DND-41 (cell line): ENCODE measurements at regions not wholly inside any gene's neighbourhood (a gene's known extent, or its start where the extent isn't known, plus 50 kb on each side); places are given as distances from the start of the nearest gene placed in this dataset.

Experiments used
- ATAC-seq: fragments of 200-7000 bp; cut with Tn5 transposase; 3 replicates; pipeline ENCODE4 v1.9.1; 2021; ENCODE audit warnings: low read depth; ENCODE audit not compliant: insufficient read depth
- DNase-seq: peaks from one replicate; pipeline ENCODE4 v3.0.0-alpha.2; 2020
- H2AFZ ChIP-seq: 2 replicates; pipeline ENCODE4 v1.6.0; 2012; ENCODE audit warnings: low read depth, low read length
- H3K27ac ChIP-seq: 2 replicates; pipeline ENCODE4 v1.5.1; 2012; ENCODE audit warnings: low read length, inconsistent platforms
- H3K27me3 ChIP-seq: fragments of 200-600 bp; sonication (generic); 2 replicates; pipeline ENCODE4 v1.6.0; 2012; ENCODE audit warnings: low read length, mild to moderate bottlenecking, inconsistent platforms; ENCODE audit not compliant: insufficient read depth, poor library complexity
- H3K36me3 ChIP-seq: 2 replicates; pipeline ENCODE4 v1.5.1; 2012; ENCODE audit warnings: low read length, inconsistent platforms; ENCODE audit not compliant: insufficient read depth
- H3K4me1 ChIP-seq: 2 replicates; pipeline ENCODE4 v1.5.1; 2012; ENCODE audit warnings: mild to moderate bottlenecking, low read length; ENCODE audit not compliant: insufficient read depth
- H3K4me2 ChIP-seq: 2 replicates; pipeline ENCODE4 v1.6.0; 2012; ENCODE audit warnings: mild to moderate bottlenecking, moderate library complexity, low read length, inconsistent platforms; ENCODE audit not compliant: insufficient read depth
- H3K4me3 ChIP-seq, 2 experiments: fragments of 200-600 bp in 1 of 2; shearing (Covaris generic) in 1 of 2; 2 replicates each; pipeline ENCODE4 v1.5.1; 2012 to 2016; ENCODE audit warnings: inconsistent platforms in 2 of 2, low read length in 2 of 2, mild to moderate bottlenecking in 2 of 2, low read depth in 1 of 2, moderate library complexity in 1 of 2
- H3K79me2 ChIP-seq: 2 replicates; pipeline ENCODE4 v1.6.0; 2012; ENCODE audit warnings: low read length, inconsistent platforms; ENCODE audit not compliant: insufficient read depth
- H3K9ac ChIP-seq: 2 replicates; pipeline ENCODE4 v1.6.0; 2012; ENCODE audit warnings: low read depth, mild to moderate bottlenecking, inconsistent platforms, low read length, moderate library complexity
- H3K9me3 ChIP-seq: 2 replicates; pipeline ENCODE4 v1.5.1; 2012; ENCODE audit warnings: low read length, moderate library complexity, mild to moderate bottlenecking, inconsistent platforms; ENCODE audit not compliant: insufficient read depth, severe bottlenecking
- H4K20me1 ChIP-seq: 2 replicates; pipeline ENCODE4 v1.6.0; 2012; ENCODE audit warnings: low read length; ENCODE audit not compliant: insufficient read depth
- EZH2 ChIP-seq: IDR thresholded peaks from 3 replicates; pipeline ENCODE4 v1.6.1; 2012; ENCODE audit warnings: borderline replicate concordance, low read depth, mild to moderate bottlenecking, moderate library complexity, low read length, inconsistent platforms; ENCODE audit not compliant: severe bottlenecking
- TF ChIP-seq, protein P1 (sequence below): IDR thresholded peaks from 2 replicates; pipeline ENCODE4 v1.5.1; 2012; ENCODE audit warnings: borderline replicate concordance, low read length, moderate library complexity, mild to moderate bottlenecking; ENCODE audit not compliant: poor library complexity, severe bottlenecking; ENCODE audit errors: extremely low read depth

DNA sequence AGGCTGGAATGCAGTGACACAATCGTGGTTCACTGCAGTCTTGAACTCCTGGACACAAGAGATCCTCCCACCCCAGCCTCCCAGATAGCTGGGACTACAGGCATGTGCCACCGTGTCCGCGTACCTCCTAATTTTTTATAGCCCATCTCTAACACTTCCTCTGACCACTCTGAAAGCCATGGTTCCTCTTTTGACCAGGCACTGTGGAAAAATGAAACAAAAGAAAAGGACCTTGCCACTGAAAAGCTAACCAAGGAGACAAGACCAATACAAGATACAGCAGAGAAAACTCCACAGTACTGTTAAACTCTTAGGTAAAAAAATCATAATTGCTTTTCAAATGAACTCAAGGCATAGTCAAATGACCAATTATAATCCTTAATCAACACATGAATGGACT, 233.3 kb downstream of the NEDD1 start:
- peaks cover 14% of the 10 kb centered on the region for H3K27me3 ChIP-seq
- TF ChIP-seq, protein P1, sequence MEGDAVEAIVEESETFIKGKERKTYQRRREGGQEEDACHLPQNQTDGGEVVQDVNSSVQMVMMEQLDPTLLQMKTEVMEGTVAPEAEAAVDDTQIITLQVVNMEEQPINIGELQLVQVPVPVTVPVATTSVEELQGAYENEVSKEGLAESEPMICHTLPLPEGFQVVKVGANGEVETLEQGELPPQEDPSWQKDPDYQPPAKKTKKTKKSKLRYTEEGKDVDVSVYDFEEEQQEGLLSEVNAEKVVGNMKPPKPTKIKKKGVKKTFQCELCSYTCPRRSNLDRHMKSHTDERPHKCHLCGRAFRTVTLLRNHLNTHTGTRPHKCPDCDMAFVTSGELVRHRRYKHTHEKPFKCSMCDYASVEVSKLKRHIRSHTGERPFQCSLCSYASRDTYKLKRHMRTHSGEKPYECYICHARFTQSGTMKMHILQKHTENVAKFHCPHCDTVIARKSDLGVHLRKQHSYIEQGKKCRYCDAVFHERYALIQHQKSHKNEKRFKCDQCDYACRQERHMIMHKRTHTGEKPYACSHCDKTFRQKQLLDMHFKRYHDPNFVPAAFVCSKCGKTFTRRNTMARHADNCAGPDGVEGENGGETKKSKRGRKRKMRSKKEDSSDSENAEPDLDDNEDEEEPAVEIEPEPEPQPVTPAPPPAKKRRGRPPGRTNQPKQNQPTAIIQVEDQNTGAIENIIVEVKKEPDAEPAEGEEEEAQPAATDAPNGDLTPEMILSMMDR: no peak
- no peak for TF ChIP-seq EZH2

GRCh38 chr12:97142737-97143410, 235.8 kb downstream of the NEDD1 start:
- Histone ChIP-seq H4K20me1 (no peaks in the 10 kb centered on the region), H3K9me3 (no peaks in the 10 kb centered on the region), H2AFZ (no peak overlapping the region), H3K9ac (no peak overlapping the region), H3K4me3 (no peak overlapping the region), H3K36me3 (no peaks in the 10 kb centered on the region), H3K27ac (no peak overlapping the region), H3K4me2 (no peak overlapping the region), H3K79me2 (no peaks in the 10 kb centered on the region), H3K4me1 (no peaks in the 10 kb centered on the region), H3K27me3 (peaks cover 18% of the 10 kb centered on the region)
- ATAC-seq (no peak), DNase-seq (no peak)
- no peak for TF ChIP-seq EZH2
- TF ChIP-seq, protein P1: no peak

More for the DNA sequence above, 233.3 kb downstream of the NEDD1 start:
- DNase-seq: no peak
- no peak overlapping the region for H3K27ac ChIP-seq
- H3K9ac ChIP-seq: no peak overlapping the region
- no peaks in the 10 kb centered on the region for H3K79me2 ChIP-seq
- no peaks in the 10 kb centered on the region for H4K20me1 ChIP-seq
- no peak overlapping the region for H2AFZ ChIP-seq
- no peaks in the 10 kb centered on the region for H3K4me1 ChIP-seq
- H3K4me3 ChIP-seq: no peak overlapping the region
- H3K4me2 ChIP-seq: no peak overlapping the region
- H3K9me3 ChIP-seq: no peaks in the 10 kb centered on the region
- H3K36me3 ChIP-seq: no peaks in the 10 kb centered on the region
- ATAC-seq: no peak

- TF ChIP-seq EZH2: no peak
- TF ChIP-seq, protein P1: peak; percentile 85
- H4K20me1 ChIP-seq: no peaks in the 10 kb centered on the region
- H3K9ac ChIP-seq: no peak overlapping the region
- no peaks in the 10 kb centered on the region for H3K9me3 ChIP-seq
- H3K79me2 ChIP-seq: no peaks in the 10 kb centered on the region
- ATAC-seq (peak; percentile 97), DNase-seq (peak; percentile 61)
- H3K36me3 ChIP-seq: no peaks in the 10 kb centered on the region
- H3K4me1 ChIP-seq: peaks cover 4% of the 10 kb centered on the region; the same call in 1 of the 2 replicates
- peaks cover 11% of the 10 kb centered on the region for H3K27me3 ChIP-seq
- no peak overlapping the region for H3K4me3 ChIP-seq
- H2AFZ ChIP-seq: no peak overlapping the region
- H3K4me2 ChIP-seq: no peak overlapping the region
- no peak overlapping the region for H3K27ac ChIP-seq
Observed at GRCh38 chr12:97148941-97149559, 242.0 kb downstream of the NEDD1 start.
